BE2C (cell line): ENCODE measurements at regions not wholly inside any gene's neighbourhood (a gene's known extent, or its start where the extent isn't known, plus 50 kb on each side); places are given as distances from the start of the nearest gene placed in this dataset.

Source experiments
- DNase-seq: peaks from one replicate; pipeline ENCODE4 v3.0.0-alpha.2; 2020
- H3K27me3 ChIP-seq: fragments of 250-450 bp; sonication (Bioruptor Pico); 2 replicates; pipeline ENCODE4 v1.5.1; 2020; ENCODE audit warnings: mild to moderate bottlenecking
- H3K36me3 ChIP-seq: fragments of 250-450 bp; sonication (Bioruptor Pico); 2 replicates; pipeline ENCODE4 v1.5.1; 2020; ENCODE audit warnings: mild to moderate bottlenecking
- H3K4me1 ChIP-seq: fragments of 250-450 bp; sonication (Bioruptor Pico); 2 replicates; pipeline ENCODE4 v1.5.1; 2020
- H3K4me3 ChIP-seq: 2 replicates; pipeline ENCODE4 v1.5.1; 2011; ENCODE audit warnings: low read depth, low read length
- H3K9me3 ChIP-seq: fragments of 250-450 bp; sonication (Bioruptor Pico); 2 replicates; pipeline ENCODE4 v1.5.1; 2020
- CTCF ChIP-seq: IDR thresholded peaks from 2 replicates; pipeline ENCODE4 v1.5.1; 2012; ENCODE audit warnings: mild to moderate bottlenecking, low read depth, low read length

- Histone ChIP-seq H3K4me1 (no peaks in the 10 kb centered on the region), H3K9me3 (no peaks in the 10 kb centered on the region), H3K4me3 (no peak overlapping the region), H3K27me3 (no peaks in the 10 kb centered on the region), H3K36me3 (no peaks in the 10 kb centered on the region)
- no peak for TF ChIP-seq CTCF
- no peak for DNase-seq
Measured at GRCh38 chr12:90827567-90827966, 127.4 kb downstream of the CCER1 start.

- no peaks in the 10 kb centered on the region for H3K27me3 ChIP-seq
- no peak overlapping the region for H3K4me3 ChIP-seq
- TF ChIP-seq CTCF: no peak
- H3K9me3 ChIP-seq: no peaks in the 10 kb centered on the region
- H3K4me1 ChIP-seq: no peaks in the 10 kb centered on the region
- no peak for DNase-seq
- no peaks in the 10 kb centered on the region for H3K36me3 ChIP-seq
Measured at GRCh38 chr12:90826036-90826435, 128.9 kb downstream of the CCER1 start.

- TF ChIP-seq CTCF: no peak
- Histone ChIP-seq H3K4me1 (no peaks in the 10 kb centered on the region), H3K36me3 (no peaks in the 10 kb centered on the region), H3K27me3 (no peaks in the 10 kb centered on the region), H3K4me3 (no peak overlapping the region), H3K9me3 (no peaks in the 10 kb centered on the region)
- no peak for DNase-seq
Measured at GRCh38 chr12:90823859-90824258, 131.1 kb downstream of the CCER1 start.

- no peak for DNase-seq
- Histone ChIP-seq H3K4me1 (no peaks in the 10 kb centered on the region), H3K9me3 (no peaks in the 10 kb centered on the region), H3K4me3 (no peak overlapping the region), H3K27me3 (no peaks in the 10 kb centered on the region), H3K36me3 (no peaks in the 10 kb centered on the region)
- no peak for TF ChIP-seq CTCF
Measured at GRCh38 chr12:90819709-90820108, 135.3 kb downstream of the CCER1 start.

- TF ChIP-seq CTCF: no peak
- H3K9me3 ChIP-seq: no peaks in the 10 kb centered on the region
- no peaks in the 10 kb centered on the region for H3K4me1 ChIP-seq
- no peak overlapping the region for H3K4me3 ChIP-seq
- H3K36me3 ChIP-seq: no peaks in the 10 kb centered on the region
- H3K27me3 ChIP-seq: no peaks in the 10 kb centered on the region
- no peak for DNase-seq
Measured at GRCh38 chr12:90816353-90817089, 138.5 kb downstream of the CCER1 start.

GRCh38 chr12:90809940-90810339, 145.0 kb downstream of the CCER1 start:
- no peak overlapping the region for H3K4me3 ChIP-seq
- no peaks in the 10 kb centered on the region for H3K4me1 ChIP-seq
- no peaks in the 10 kb centered on the region for H3K27me3 ChIP-seq
- TF ChIP-seq CTCF: no peak
- no peaks in the 10 kb centered on the region for H3K9me3 ChIP-seq
- no peak for DNase-seq
- no peaks in the 10 kb centered on the region for H3K36me3 ChIP-seq
